ENCODE measurements at regions not wholly inside any gene's neighbourhood (a gene's known extent, or its start where the extent isn't known, plus 50 kb on each side); places are given as distances from the start of the nearest gene placed in this dataset.
A peak's percentile ranks its signal among the peaks of the same experiment; 100 is the strongest.

GRCh38 chr3:113062705-113063104, 71.9 kb downstream of the GTPBP8 start:
- no peak for TF ChIP-seq CTCF (conservative IDR thresholded peaks at IDR 0.05; ENCODE audit: low read depth, low read length)
- H3K4me3 ChIP-seq (ENCODE audit: low read depth, low read length) = no peak overlapping the region
- DNase-seq (ENCODE audit: low read depth) = no peak

- DNase-seq (ENCODE audit: low read depth) = no peak
- no peak overlapping the region for H3K4me3 ChIP-seq (ENCODE audit: low read depth, low read length)
- TF ChIP-seq CTCF (conservative IDR thresholded peaks at IDR 0.05; ENCODE audit: low read depth, low read length) = no peak
Observed at GRCh38 chr3:113063126-113063894, 72.5 kb downstream of the GTPBP8 start.

- no peak for DNase-seq (ENCODE audit: low read depth)
Observed at GRCh38 chr3:113064183-113064582, 73.4 kb downstream of the GTPBP8 start.

GRCh38 chr3:113065336-113065735, 74.6 kb downstream of the GTPBP8 start:
- no peak for DNase-seq (ENCODE audit: low read depth)
- no peak for TF ChIP-seq CTCF (conservative IDR thresholded peaks at IDR 0.05; ENCODE audit: low read depth, low read length)
- no peak overlapping the region for H3K4me3 ChIP-seq (ENCODE audit: low read depth, low read length)

More at GRCh38 chr3:113064183-113064582, 73.4 kb downstream of the GTPBP8 start:
- no peak for TF ChIP-seq CTCF (conservative IDR thresholded peaks at IDR 0.05; ENCODE audit: low read depth, low read length)
- no peak overlapping the region for H3K4me3 ChIP-seq (ENCODE audit: low read depth, low read length)

GRCh38 chr3:113070072-113070640, 79.4 kb downstream of the GTPBP8 start:
- TF ChIP-seq CTCF (conservative IDR thresholded peaks at IDR 0.05; ENCODE audit: low read depth, low read length) = no peak

GRCh38 chr3:113070681-113071113, 79.9 kb downstream of the GTPBP8 start:
- peak; percentile 55 for DNase-seq (ENCODE audit: low read depth)
- H3K4me3 ChIP-seq (ENCODE audit: low read depth, low read length) = no peak overlapping the region
- no peak for TF ChIP-seq CTCF (conservative IDR thresholded peaks at IDR 0.05; ENCODE audit: low read depth, low read length)

More at GRCh38 chr3:113070072-113070640, 79.4 kb downstream of the GTPBP8 start:
- no peak for DNase-seq (ENCODE audit: low read depth)
- no peak overlapping the region for H3K4me3 ChIP-seq (ENCODE audit: low read depth, low read length)

All from choroid plexus epithelial cell (primary cell).